Ishikawa (cell line): ENCODE measurements at regions not wholly inside any gene's neighbourhood (a gene's known extent, or its start where the extent isn't known, plus 50 kb on each side); places are given as distances from the start of the nearest gene placed in this dataset.

Experiments used
- CEBPB ChIP-seq: IDR thresholded peaks from 2 replicates; pipeline ENCODE4 v1.6.1; 2012
- CREB1 ChIP-seq: IDR thresholded peaks from 2 replicates; pipeline ENCODE4 v1.6.1; 2012; ENCODE audit warnings: low read depth
- EGR1 ChIP-seq: IDR thresholded peaks from 2 replicates; pipeline ENCODE4 v1.6.1; 2012
- EP300 ChIP-seq: IDR thresholded peaks from 2 replicates; pipeline ENCODE4 v1.6.1; 2012; ENCODE audit warnings: borderline replicate concordance
- FOXM1 ChIP-seq: IDR thresholded peaks from 2 replicates; pipeline ENCODE4 v1.6.1; 2012; ENCODE audit warnings: low read depth, borderline replicate concordance
- NFIC ChIP-seq: IDR thresholded peaks from 2 replicates; pipeline ENCODE4 v1.6.1; 2012
- RAD21 ChIP-seq: IDR thresholded peaks from 2 replicates; pipeline ENCODE4 v1.6.1; 2012; ENCODE audit warnings: low read depth
- TAF1 ChIP-seq: IDR thresholded peaks from 2 replicates; pipeline ENCODE4 v1.6.1; 2012; ENCODE audit warnings: low read depth, mild to moderate bottlenecking
- TCF12 ChIP-seq: IDR thresholded peaks from 2 replicates; pipeline ENCODE4 v1.6.1; 2012; ENCODE audit warnings: low read depth
- TEAD4 ChIP-seq: IDR thresholded peaks from 2 replicates; pipeline ENCODE4 v1.6.1; 2012
- YY1 ChIP-seq: IDR thresholded peaks from 2 replicates; pipeline ENCODE4 v1.6.1; 2012; ENCODE audit warnings: low read depth
- ZBTB7A ChIP-seq: IDR thresholded peaks from 2 replicates; pipeline ENCODE4 v1.6.1; 2012; ENCODE audit warnings: low read depth
- TF ChIP-seq, protein P1 (sequence below): IDR thresholded peaks from 2 replicates; pipeline ENCODE4 v1.6.1; 2012
- TF ChIP-seq, protein P2 (sequence below): IDR thresholded peaks from 2 replicates; pipeline ENCODE4 v1.6.1; 2012
- TF ChIP-seq, protein P3 (sequence below): IDR thresholded peaks from 2 replicates; pipeline ENCODE4 v1.6.1; 2012; ENCODE audit warnings: low read depth, mild to moderate bottlenecking

DNA sequence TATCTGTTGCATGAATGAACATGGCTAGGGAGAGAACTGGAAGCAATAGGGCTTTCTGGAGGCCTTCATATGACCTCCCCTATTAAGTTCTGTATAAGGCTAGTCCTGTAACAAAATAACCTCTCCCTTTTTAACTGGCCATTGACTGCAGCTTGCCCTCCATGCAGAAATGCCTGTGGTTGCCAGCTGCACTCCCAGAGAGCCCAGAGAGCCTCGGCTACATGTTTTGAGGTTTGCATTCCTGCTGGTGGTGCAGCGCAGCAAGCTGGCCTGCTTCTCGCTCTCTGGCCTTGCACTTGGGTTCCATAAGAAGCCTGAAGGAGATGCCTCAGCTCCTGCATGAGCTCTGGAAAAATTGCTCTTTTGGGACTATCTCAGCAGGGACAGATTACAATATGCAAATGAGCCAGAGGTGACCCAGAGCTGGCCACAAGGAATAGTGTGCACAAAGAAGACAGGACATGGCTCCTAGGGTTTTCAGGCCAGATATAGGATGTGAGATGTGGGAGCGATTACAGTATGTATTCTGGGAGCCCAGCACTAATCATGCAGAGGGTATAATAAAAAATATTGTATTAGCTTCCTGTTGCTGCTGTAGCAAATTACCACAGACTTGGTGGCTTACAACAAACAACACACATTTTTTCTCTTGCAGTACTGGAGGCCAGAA lies 186.7 kb downstream of the INSIG2 start:
- TF ChIP-seq, protein P1, sequence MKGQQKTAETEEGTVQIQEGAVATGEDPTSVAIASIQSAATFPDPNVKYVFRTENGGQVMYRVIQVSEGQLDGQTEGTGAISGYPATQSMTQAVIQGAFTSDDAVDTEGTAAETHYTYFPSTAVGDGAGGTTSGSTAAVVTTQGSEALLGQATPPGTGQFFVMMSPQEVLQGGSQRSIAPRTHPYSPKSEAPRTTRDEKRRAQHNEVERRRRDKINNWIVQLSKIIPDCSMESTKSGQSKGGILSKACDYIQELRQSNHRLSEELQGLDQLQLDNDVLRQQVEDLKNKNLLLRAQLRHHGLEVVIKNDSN, result no peak
- TF ChIP-seq NFIC (no peak), ZBTB7A (no peak), EP300 (no peak), TCF12 (no peak), YY1 (no peak), TEAD4 (no peak), RAD21 (no peak), EGR1 (no peak), FOXM1 (no peak)
- TF ChIP-seq, protein P2, sequence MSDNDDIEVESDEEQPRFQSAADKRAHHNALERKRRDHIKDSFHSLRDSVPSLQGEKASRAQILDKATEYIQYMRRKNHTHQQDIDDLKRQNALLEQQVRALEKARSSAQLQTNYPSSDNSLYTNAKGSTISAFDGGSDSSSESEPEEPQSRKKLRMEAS, result no peak

DNA sequence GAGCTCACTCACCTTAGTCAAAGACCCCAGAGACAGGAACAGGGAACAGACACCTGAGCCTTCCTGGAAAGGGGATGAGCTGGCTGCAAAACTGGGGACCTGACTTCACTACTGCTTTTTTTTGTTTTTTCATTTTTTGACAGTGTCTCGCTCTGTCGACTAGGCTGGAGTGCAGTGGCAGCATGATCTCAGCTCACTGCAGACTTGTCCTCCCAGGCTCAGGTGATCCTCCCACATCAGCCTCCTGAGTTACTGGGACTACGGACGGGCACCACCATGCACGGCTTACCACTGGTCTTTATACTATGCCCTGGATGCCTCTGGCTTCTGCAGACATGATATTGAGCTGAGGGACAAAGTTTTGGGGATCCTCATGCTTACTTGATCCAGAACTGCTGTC lies 184.1 kb downstream of the INSIG2 start:
- TF ChIP-seq, protein P1, result no peak

DNA sequence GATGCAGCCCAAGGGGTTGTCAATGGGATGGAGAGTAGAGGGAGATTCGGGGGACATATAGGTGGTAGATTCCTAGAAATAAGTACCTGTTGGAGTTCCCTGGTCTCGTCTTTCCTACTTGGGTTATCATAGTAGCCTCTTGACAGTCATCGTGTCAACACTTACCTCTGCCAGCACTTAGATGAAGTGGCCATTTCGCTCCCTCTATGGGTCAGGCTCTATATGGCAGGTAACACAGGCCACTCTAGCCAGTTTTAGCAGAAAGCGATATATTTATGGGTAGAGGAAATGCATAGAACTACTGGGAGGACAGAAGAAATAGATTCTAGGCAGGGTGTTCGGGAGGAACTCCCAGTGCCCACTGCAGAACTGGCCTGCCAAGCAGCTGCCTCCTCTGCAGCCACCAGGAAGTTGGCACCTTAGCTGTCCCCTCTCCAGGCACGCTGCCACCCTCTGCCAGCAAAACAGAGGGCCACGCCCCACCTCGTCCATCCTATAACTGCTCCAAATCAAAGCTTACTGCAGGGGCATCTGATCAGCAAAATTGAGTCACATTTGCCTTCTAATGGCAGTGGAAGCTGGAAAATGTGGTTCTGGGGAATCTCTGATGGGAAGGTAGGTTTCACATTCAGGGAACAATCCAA lies 181.3 kb downstream of the INSIG2 start:
- no peak for TF ChIP-seq ZBTB7A
- TF ChIP-seq FOXM1, result no peak
- TF ChIP-seq, protein P1, result no peak
- no peak for TF ChIP-seq CEBPB
- no peak for TF ChIP-seq RAD21
- TF ChIP-seq TEAD4, result no peak
- no peak for TF ChIP-seq CREB1
- TF ChIP-seq YY1, result no peak
- TF ChIP-seq, protein P2, result no peak
- TF ChIP-seq TAF1, result no peak

DNA sequence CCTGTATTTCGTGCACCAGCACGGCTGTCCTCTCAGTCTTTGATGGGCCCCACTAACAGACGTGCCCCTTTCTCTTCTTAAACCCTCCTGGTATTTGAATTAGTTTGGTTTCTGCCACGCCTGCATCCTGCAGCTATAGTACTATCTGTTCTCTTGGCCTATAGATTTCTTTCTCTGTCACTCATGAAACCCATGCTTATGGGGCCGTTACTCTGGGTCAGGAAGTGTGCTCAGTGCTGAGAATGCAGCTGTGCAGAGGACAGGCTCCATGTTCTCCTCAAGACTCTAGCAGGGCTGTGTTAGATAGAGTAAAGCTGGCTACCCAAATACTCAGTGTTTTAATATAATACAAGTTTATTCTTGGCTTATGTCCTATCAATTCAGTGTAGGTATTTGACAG lies 180.0 kb downstream of the INSIG2 start:
- TF ChIP-seq RAD21 (no peak), TCF12 (no peak), TAF1 (no peak), ZBTB7A (no peak), NFIC (no peak), EP300 (no peak), YY1 (no peak), FOXM1 (no peak), CREB1 (no peak)
- TF ChIP-seq, protein P2, result no peak

DNA sequence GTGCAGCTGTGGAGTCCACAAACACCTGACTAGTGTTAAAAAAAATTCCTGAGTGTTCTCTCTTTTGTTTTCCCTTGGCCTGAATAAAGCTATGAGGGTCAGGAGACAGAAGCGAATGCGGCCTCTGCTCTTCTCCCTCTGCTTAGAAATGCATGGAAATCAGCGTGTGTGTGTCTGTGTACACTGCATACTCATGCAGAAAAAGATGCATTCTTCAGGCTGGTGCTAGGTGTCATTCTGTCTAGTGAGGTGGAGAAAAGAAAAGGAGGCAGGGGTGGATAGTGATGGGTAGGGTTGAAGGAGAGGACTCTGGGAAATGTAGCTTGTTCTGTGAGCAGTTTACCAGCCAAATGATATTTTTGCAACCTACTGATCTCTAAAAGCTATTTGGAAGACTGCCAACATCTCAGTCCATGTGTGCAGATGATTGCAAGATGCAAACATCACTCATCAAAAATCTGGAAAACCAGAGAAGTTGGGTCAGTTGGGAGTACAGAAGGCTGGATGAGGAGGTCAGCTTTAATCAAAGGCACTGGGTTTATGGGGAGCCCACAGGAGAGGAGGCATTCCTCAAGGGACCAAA lies 177.7 kb downstream of the INSIG2 start:
- TF ChIP-seq, protein P3, sequence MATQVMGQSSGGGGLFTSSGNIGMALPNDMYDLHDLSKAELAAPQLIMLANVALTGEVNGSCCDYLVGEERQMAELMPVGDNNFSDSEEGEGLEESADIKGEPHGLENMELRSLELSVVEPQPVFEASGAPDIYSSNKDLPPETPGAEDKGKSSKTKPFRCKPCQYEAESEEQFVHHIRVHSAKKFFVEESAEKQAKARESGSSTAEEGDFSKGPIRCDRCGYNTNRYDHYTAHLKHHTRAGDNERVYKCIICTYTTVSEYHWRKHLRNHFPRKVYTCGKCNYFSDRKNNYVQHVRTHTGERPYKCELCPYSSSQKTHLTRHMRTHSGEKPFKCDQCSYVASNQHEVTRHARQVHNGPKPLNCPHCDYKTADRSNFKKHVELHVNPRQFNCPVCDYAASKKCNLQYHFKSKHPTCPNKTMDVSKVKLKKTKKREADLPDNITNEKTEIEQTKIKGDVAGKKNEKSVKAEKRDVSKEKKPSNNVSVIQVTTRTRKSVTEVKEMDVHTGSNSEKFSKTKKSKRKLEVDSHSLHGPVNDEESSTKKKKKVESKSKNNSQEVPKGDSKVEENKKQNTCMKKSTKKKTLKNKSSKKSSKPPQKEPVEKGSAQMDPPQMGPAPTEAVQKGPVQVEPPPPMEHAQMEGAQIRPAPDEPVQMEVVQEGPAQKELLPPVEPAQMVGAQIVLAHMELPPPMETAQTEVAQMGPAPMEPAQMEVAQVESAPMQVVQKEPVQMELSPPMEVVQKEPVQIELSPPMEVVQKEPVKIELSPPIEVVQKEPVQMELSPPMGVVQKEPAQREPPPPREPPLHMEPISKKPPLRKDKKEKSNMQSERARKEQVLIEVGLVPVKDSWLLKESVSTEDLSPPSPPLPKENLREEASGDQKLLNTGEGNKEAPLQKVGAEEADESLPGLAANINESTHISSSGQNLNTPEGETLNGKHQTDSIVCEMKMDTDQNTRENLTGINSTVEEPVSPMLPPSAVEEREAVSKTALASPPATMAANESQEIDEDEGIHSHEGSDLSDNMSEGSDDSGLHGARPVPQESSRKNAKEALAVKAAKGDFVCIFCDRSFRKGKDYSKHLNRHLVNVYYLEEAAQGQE, result no peak
- TF ChIP-seq NFIC (no peak), YY1 (no peak), EP300 (no peak), RAD21 (no peak), TCF12 (no peak), FOXM1 (no peak), ZBTB7A (no peak), CEBPB (no peak), TAF1 (no peak), CREB1 (no peak), EGR1 (no peak), TEAD4 (no peak)
- TF ChIP-seq, protein P2, result no peak
- TF ChIP-seq, protein P1, result no peak
